ENCODE measurements at regions not wholly inside any gene's neighbourhood (a gene's known extent, or its start where the extent isn't known, plus 50 kb on each side); places are given as distances from the start of the nearest gene placed in this dataset.

- TF ChIP-seq, protein P1, sequence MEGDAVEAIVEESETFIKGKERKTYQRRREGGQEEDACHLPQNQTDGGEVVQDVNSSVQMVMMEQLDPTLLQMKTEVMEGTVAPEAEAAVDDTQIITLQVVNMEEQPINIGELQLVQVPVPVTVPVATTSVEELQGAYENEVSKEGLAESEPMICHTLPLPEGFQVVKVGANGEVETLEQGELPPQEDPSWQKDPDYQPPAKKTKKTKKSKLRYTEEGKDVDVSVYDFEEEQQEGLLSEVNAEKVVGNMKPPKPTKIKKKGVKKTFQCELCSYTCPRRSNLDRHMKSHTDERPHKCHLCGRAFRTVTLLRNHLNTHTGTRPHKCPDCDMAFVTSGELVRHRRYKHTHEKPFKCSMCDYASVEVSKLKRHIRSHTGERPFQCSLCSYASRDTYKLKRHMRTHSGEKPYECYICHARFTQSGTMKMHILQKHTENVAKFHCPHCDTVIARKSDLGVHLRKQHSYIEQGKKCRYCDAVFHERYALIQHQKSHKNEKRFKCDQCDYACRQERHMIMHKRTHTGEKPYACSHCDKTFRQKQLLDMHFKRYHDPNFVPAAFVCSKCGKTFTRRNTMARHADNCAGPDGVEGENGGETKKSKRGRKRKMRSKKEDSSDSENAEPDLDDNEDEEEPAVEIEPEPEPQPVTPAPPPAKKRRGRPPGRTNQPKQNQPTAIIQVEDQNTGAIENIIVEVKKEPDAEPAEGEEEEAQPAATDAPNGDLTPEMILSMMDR (IDR thresholded peaks at IDR 0.05), result no peak
- no peak for TF ChIP-seq POLR2AphosphoS5 (IDR thresholded peaks at IDR 0.05)
Measured at GRCh38 chr2:15725101-15725781, 133.6 kb downstream of the DDX1 start.
